ENCODE measurements at regions not wholly inside any gene's neighbourhood (a gene's known extent, or its start where the extent isn't known, plus 50 kb on each side); places are given as distances from the start of the nearest gene placed in this dataset.

GRCh38 chr22:47281126-47282106 lies 519.0 kb downstream of the TBC1D22A start:
- no peaks in the 10 kb centered on the region for H3K36me3 Mint-ChIP-seq (ENCODE audit: low read depth)
- peak; percentile 2 for DNase-seq
- no peaks in the 10 kb centered on the region; the same call in 1 of the 2 replicates for H3K27me3 Mint-ChIP-seq (ENCODE audit: insufficient read depth)
- peaks cover 17% of the 10 kb centered on the region for H3K9me3 Mint-ChIP-seq
- no peak overlapping the region for H3K27ac Mint-ChIP-seq
- H3K4me3 Mint-ChIP-seq, result no peak overlapping the region
- TF ChIP-seq CTCF (IDR thresholded peaks at IDR 0.05), result no peak
- H3K4me1 Mint-ChIP-seq (ENCODE audit: low read depth), result no peaks in the 10 kb centered on the region; the same call in 1 of the 2 replicates

- H3K36me3 Mint-ChIP-seq (ENCODE audit: low read depth), result no peaks in the 10 kb centered on the region
- peaks cover 13% of the 10 kb centered on the region for H3K9me3 Mint-ChIP-seq
- no peak for TF ChIP-seq CTCF (IDR thresholded peaks at IDR 0.05)
- H3K27ac Mint-ChIP-seq, result no peak overlapping the region
- H3K4me1 Mint-ChIP-seq (ENCODE audit: low read depth), result no peaks in the 10 kb centered on the region; the same call in 1 of the 2 replicates
- DNase-seq, result no peak
- peaks cover 3% of the 10 kb centered on the region; the same call in 1 of the 2 replicates for H3K27me3 Mint-ChIP-seq (ENCODE audit: insufficient read depth)
- H3K4me3 Mint-ChIP-seq, result no peak overlapping the region
These were observed 517.9 kb downstream of the TBC1D22A start for GRCh38 chr22:47280301-47280700.

- Mint-ChIP-seq H3K9me3 (peaks cover 13% of the 10 kb centered on the region), H3K4me3 (no peak overlapping the region), H3K27me3 (ENCODE audit: insufficient read depth) (peaks cover 6% of the 10 kb centered on the region), H3K36me3 (ENCODE audit: low read depth) (no peaks in the 10 kb centered on the region), H3K27ac (no peak overlapping the region), H3K4me1 (ENCODE audit: low read depth) (no peaks in the 10 kb centered on the region; the same call in 1 of the 2 replicates)
- TF ChIP-seq CTCF (IDR thresholded peaks at IDR 0.05), result no peak
- no peak for DNase-seq
These were observed 517.3 kb downstream of the TBC1D22A start for GRCh38 chr22:47279746-47280145.

GRCh38 chr22:47279337-47279736 lies 516.9 kb downstream of the TBC1D22A start:
- Mint-ChIP-seq H3K4me3 (no peak overlapping the region), H3K36me3 (ENCODE audit: low read depth) (no peaks in the 10 kb centered on the region), H3K9me3 (peaks cover 13% of the 10 kb centered on the region), H3K27ac (no peak overlapping the region), H3K27me3 (ENCODE audit: insufficient read depth) (peaks cover 6% of the 10 kb centered on the region), H3K4me1 (ENCODE audit: low read depth) (no peaks in the 10 kb centered on the region; the same call in 1 of the 2 replicates)
- TF ChIP-seq CTCF (IDR thresholded peaks at IDR 0.05), result no peak
- no peak for DNase-seq

GRCh38 chr22:47278655-47279054 lies 516.2 kb downstream of the TBC1D22A start:
- Mint-ChIP-seq H3K9me3 (peaks cover 13% of the 10 kb centered on the region), H3K36me3 (ENCODE audit: low read depth) (no peaks in the 10 kb centered on the region), H3K27me3 (ENCODE audit: insufficient read depth) (peaks cover 7% of the 10 kb centered on the region), H3K4me1 (ENCODE audit: low read depth) (no peaks in the 10 kb centered on the region; the same call in 1 of the 2 replicates), H3K27ac (no peak overlapping the region), H3K4me3 (no peak overlapping the region)
- no peak for TF ChIP-seq CTCF (IDR thresholded peaks at IDR 0.05)
- DNase-seq, result no peak
